ENCODE measurements at regions not wholly inside any gene's neighbourhood (a gene's known extent, or its start where the extent isn't known, plus 50 kb on each side); places are given as distances from the start of the nearest gene placed in this dataset.

DNA sequence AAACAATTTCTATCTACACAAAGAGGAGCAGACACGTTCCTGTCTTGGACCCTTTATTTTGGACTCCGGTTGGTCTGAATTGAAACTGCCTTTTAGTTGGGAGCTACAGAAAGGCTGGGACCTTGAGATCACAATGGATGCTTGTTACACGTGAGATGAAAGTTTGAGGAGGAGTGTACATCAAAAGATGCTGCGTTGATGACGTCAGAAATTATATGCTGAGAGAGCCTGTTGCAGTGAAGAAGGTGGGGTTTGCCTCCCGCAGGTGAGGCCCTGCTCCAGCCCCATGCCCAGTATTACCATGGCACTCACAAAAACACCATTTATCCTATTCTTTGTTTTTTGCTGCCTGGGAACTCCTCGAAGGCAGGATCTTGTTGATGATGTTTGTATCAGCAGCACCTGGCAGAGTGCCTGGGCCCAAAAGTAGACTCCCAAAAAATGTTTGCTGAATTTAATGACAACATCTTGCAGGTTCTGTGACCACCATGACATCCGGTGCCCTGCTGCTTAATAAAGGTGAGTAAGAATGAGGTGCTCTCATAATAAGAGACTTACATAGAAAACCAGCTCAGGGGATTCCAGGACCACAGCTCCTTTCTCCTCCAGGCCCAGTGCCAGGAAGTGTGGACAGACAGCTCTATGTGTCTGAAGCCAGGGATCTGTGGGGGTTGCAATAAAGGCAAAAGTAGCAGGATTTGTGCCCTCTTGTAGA, 136.1 kb upstream of the UBE2E1 start:
- TF ChIP-seq SIN3A (IDR thresholded peaks at IDR 0.05; ENCODE audit: borderline replicate concordance, insufficient read depth, low read length) (no peak), FOXP2 (optimal IDR thresholded peaks at IDR 0.05; ENCODE audit: borderline replicate concordance, extremely low read depth, extremely low read length, insufficient read depth) (no peak), POLR2AphosphoS5 (IDR thresholded peaks at IDR 0.05; ENCODE audit: low read depth, low read length) (no peak), TAF1 (IDR thresholded peaks at IDR 0.05; ENCODE audit: borderline replicate concordance, insufficient read depth, low read length) (no peak)
- TF ChIP-seq, protein P1, sequence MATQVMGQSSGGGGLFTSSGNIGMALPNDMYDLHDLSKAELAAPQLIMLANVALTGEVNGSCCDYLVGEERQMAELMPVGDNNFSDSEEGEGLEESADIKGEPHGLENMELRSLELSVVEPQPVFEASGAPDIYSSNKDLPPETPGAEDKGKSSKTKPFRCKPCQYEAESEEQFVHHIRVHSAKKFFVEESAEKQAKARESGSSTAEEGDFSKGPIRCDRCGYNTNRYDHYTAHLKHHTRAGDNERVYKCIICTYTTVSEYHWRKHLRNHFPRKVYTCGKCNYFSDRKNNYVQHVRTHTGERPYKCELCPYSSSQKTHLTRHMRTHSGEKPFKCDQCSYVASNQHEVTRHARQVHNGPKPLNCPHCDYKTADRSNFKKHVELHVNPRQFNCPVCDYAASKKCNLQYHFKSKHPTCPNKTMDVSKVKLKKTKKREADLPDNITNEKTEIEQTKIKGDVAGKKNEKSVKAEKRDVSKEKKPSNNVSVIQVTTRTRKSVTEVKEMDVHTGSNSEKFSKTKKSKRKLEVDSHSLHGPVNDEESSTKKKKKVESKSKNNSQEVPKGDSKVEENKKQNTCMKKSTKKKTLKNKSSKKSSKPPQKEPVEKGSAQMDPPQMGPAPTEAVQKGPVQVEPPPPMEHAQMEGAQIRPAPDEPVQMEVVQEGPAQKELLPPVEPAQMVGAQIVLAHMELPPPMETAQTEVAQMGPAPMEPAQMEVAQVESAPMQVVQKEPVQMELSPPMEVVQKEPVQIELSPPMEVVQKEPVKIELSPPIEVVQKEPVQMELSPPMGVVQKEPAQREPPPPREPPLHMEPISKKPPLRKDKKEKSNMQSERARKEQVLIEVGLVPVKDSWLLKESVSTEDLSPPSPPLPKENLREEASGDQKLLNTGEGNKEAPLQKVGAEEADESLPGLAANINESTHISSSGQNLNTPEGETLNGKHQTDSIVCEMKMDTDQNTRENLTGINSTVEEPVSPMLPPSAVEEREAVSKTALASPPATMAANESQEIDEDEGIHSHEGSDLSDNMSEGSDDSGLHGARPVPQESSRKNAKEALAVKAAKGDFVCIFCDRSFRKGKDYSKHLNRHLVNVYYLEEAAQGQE (IDR thresholded peaks at IDR 0.05; ENCODE audit: insufficient read depth in 1 of 2, low read depth in 2 of 2, low read length in 2 of 2): no peak

DNA sequence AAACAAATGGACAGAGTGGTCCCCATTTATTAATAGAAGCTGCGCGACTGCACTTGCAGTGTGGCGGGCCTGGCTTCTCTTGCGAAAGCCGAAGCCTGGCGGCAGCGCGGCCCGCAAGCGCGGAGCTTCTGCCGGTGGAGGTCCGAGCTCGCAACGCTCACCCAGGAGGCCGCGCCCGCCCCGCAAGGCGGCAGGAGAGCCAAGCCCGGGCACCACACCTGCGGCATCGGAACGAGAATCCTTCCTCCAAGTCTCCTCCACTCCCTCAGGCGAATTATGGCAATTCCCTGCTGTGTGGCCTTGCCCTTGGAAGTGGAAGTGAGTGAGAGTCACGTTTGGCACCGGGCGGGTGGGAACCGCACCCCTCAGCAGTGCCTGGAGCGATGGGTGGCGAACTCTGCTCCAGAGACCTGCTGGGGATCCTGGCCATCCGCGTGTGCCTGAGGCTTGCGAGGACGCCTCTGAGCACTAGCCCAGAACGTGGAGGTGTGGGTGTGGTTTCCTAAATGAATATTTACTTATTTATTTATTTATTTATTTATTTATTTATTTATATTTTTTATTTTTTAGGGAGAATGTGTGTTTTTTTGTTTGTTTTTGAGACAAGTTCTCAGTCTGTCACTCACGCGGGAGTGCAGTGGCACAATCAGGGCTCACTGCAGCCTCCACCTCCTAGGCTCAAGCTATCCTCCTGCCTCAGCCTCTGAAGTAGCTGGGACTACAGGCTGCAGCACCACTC, 133.7 kb upstream of the UBE2E1 start:
- no peak for TF ChIP-seq TAF1 (IDR thresholded peaks at IDR 0.05; ENCODE audit: borderline replicate concordance, insufficient read depth, low read length)
- TF ChIP-seq POLR2AphosphoS5 (IDR thresholded peaks at IDR 0.05; ENCODE audit: low read depth, low read length): no peak
- no peak for TF ChIP-seq SIN3A (IDR thresholded peaks at IDR 0.05; ENCODE audit: borderline replicate concordance, insufficient read depth, low read length)
- no peak for TF ChIP-seq FOXP2 (optimal IDR thresholded peaks at IDR 0.05; ENCODE audit: borderline replicate concordance, extremely low read depth, extremely low read length, insufficient read depth)
- TF ChIP-seq, protein P1 (IDR thresholded peaks at IDR 0.05; ENCODE audit: insufficient read depth in 1 of 2, low read depth in 2 of 2, low read length in 2 of 2): no peak

DNA sequence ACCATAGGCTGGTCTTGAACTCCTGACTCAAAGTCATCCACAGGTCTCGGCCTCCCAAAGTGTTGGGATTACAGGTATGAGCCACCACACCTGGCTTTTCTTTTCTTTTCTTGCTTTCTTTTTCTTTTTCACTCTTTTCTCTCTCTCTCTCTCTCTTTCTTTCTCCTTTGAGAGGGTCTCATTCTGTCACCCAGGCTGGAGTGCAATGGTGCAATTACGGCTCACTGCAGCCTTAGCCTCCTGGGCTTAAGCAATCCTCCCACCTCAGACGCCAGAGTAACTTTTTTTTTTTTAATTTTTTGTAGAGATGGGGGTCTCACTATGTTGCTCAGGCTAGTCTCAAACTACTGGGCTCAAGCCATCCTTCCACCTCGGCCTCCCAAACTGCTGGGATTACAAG, 133.1 kb upstream of the UBE2E1 start:
- TF ChIP-seq TAF1 (IDR thresholded peaks at IDR 0.05; ENCODE audit: borderline replicate concordance, insufficient read depth, low read length) (no peak), SIN3A (IDR thresholded peaks at IDR 0.05; ENCODE audit: borderline replicate concordance, insufficient read depth, low read length) (no peak), POLR2AphosphoS5 (IDR thresholded peaks at IDR 0.05; ENCODE audit: low read depth, low read length) (no peak), FOXP2 (optimal IDR thresholded peaks at IDR 0.05; ENCODE audit: borderline replicate concordance, extremely low read depth, extremely low read length, insufficient read depth) (no peak)
- TF ChIP-seq, protein P1 (IDR thresholded peaks at IDR 0.05; ENCODE audit: insufficient read depth in 1 of 2, low read depth in 2 of 2, low read length in 2 of 2): no peak

DNA sequence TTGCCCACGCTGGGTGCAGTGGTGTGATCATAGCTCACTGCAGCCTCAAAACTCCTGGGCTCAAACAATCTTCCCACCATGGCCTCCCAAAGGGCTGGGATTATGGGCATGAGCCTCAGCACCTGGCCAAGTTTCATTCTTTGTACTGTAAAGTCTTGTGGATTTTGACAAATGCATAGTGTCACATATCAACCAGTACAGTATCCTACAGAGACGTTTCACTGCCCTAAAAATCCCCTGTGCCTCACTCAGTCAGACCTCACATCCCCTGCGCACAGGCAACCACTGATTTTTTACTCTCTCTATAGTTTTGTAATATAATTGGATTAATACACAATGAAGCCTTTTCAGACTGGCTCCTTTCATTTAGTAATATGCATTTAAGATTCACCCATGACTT, 130.7 kb upstream of the UBE2E1 start:
- TF ChIP-seq TAF1 (IDR thresholded peaks at IDR 0.05; ENCODE audit: borderline replicate concordance, insufficient read depth, low read length): no peak
- TF ChIP-seq FOXP2 (optimal IDR thresholded peaks at IDR 0.05; ENCODE audit: borderline replicate concordance, extremely low read depth, extremely low read length, insufficient read depth): no peak
- TF ChIP-seq SIN3A (IDR thresholded peaks at IDR 0.05; ENCODE audit: borderline replicate concordance, insufficient read depth, low read length): no peak
- TF ChIP-seq, protein P1 (IDR thresholded peaks at IDR 0.05; ENCODE audit: insufficient read depth in 1 of 2, low read depth in 2 of 2, low read length in 2 of 2): no peak
- no peak for TF ChIP-seq POLR2AphosphoS5 (IDR thresholded peaks at IDR 0.05; ENCODE audit: low read depth, low read length)

Measured in PFSK-1 (cell line).